ENCODE measurements at regions not wholly inside any gene's neighbourhood (a gene's known extent, or its start where the extent isn't known, plus 50 kb on each side); places are given as distances from the start of the nearest gene placed in this dataset.

GRCh38 chr2:181158427-181158826, 178.0 kb downstream of the UBE2E3 start:
- TF ChIP-seq RAD21 (IDR thresholded peaks at IDR 0.05; ENCODE audit: low read depth) (no peak), SP1 (IDR thresholded peaks at IDR 0.05; ENCODE audit: low read depth) (no peak), CTCF (IDR thresholded peaks at IDR 0.05 in 2 of 3, conservative IDR thresholded peaks at IDR 0.05 in 1 of 3; ENCODE audit: borderline replicate concordance in 1 of 3, insufficient read depth in 1 of 3, low read depth in 2 of 3, low read length in 2 of 3) (no peak), EZH2 (IDR thresholded peaks at IDR 0.05) (no peak), SRF (IDR thresholded peaks at IDR 0.05; ENCODE audit: low read depth) (no peak), JUND (IDR thresholded peaks at IDR 0.05) (no peak), FOSL1 (IDR thresholded peaks at IDR 0.05; ENCODE audit: low read depth) (no peak), CEBPB (IDR thresholded peaks at IDR 0.05; ENCODE audit: low read depth) (no peak), EGR1 (IDR thresholded peaks at IDR 0.05; ENCODE audit: low read depth) (no peak), TCF7L2 (IDR thresholded peaks at IDR 0.05; ENCODE audit: borderline replicate concordance, extremely low read depth, insufficient read depth, insufficient read length) (no peak), EZH2phosphoT487 (IDR thresholded peaks at IDR 0.05; ENCODE audit: borderline replicate concordance) (no peak), POLR2A (IDR thresholded peaks at IDR 0.05; ENCODE audit: borderline replicate concordance, extremely low read depth, insufficient read depth, insufficient read length) (no peak), SIN3A (IDR thresholded peaks at IDR 0.05; ENCODE audit: low read depth) (no peak)

Data from HCT116 (cell line).